Neuronal stem cell (in vitro differentiated cells): ENCODE measurements at regions not wholly inside any gene's neighbourhood (a gene's known extent, or its start where the extent isn't known, plus 50 kb on each side); places are given as distances from the start of the nearest gene placed in this dataset.

Source experiments
- DNase-seq: peaks from one replicate; pipeline ENCODE4 v3.0.0-alpha.2; 2013; ENCODE audit warnings: low spot score
- H2AFZ ChIP-seq: one replicate; pipeline ENCODE4 v1.6.1; 2013; ENCODE audit warnings: mild to moderate bottlenecking, low read length, inconsistent platforms
- H2AK5ac ChIP-seq: 2 replicates; pipeline ENCODE4 v1.6.1; 2013; ENCODE audit warnings: low read depth, mild to moderate bottlenecking, inconsistent platforms, low read length, moderate library complexity, mixed read lengths
- H2BK120ac ChIP-seq: 2 replicates; pipeline ENCODE4 v1.6.1; 2013; ENCODE audit warnings: low read depth, mild to moderate bottlenecking, inconsistent platforms, low read length, moderate library complexity, mixed read lengths
- H2BK12ac ChIP-seq: one replicate; pipeline ENCODE4 v1.6.1; 2013; ENCODE audit warnings: low read length, inconsistent platforms
- H2BK15ac ChIP-seq: 2 replicates; pipeline ENCODE4 v1.6.1; 2013; ENCODE audit warnings: mild to moderate bottlenecking, low read length, inconsistent platforms, mixed read lengths
- H2BK5ac ChIP-seq: one replicate; pipeline ENCODE4 v1.6.1; 2013; ENCODE audit warnings: inconsistent platforms, mild to moderate bottlenecking, low read length, moderate library complexity
- H3K14ac ChIP-seq: one replicate; pipeline ENCODE4 v1.6.1; 2013; ENCODE audit warnings: low read length, inconsistent platforms
- H3K18ac ChIP-seq: 2 replicates; pipeline ENCODE4 v1.6.1; 2013; ENCODE audit warnings: low read length, inconsistent platforms
- H3K23ac ChIP-seq: 2 replicates; pipeline ENCODE4 v1.6.1; 2013; ENCODE audit warnings: low read depth, mild to moderate bottlenecking, mixed read lengths, low read length, inconsistent platforms; ENCODE audit not compliant: poor library complexity
- H3K27ac ChIP-seq: replicated peaks from 3 replicates; pipeline ENCODE4 v1.5.1; 2013; ENCODE audit warnings: low read length, inconsistent platforms
- H3K27me3 ChIP-seq, 3 experiments: 2 replicates each; pipeline ENCODE4 v1.6.1; 2013; ENCODE audit warnings: low read length in 3 of 3, mild to moderate bottlenecking in 2 of 3, inconsistent platforms in 1 of 3, low read depth in 1 of 3, mixed read lengths in 1 of 3, moderate library complexity in 1 of 3; ENCODE audit not compliant: control insufficient read depth in 3 of 3, insufficient read depth in 3 of 3
- H3K36me3 ChIP-seq, 2 donors: replicated peaks in 1 of 2; 2 replicates each; pipeline ENCODE4 v1.6.1; 2013; ENCODE audit warnings: low read length in 2 of 2; ENCODE audit not compliant: control insufficient read depth in 2 of 2, insufficient read depth in 2 of 2
- H3K4ac ChIP-seq: 2 replicates; pipeline ENCODE4 v1.6.1; 2013; ENCODE audit warnings: inconsistent platforms, mild to moderate bottlenecking, low read length, moderate library complexity
- H3K4me1 ChIP-seq, 2 donors: 1 replicate in 1 of 2; 2 replicates in 1 of 2; pipeline ENCODE4 v1.6.1; 2013; ENCODE audit warnings: low read length in 2 of 2, low read depth in 1 of 2; ENCODE audit not compliant: control insufficient read depth in 2 of 2, insufficient read depth in 1 of 2
- H3K4me2 ChIP-seq: one replicate; pipeline ENCODE4 v1.6.1; 2013; ENCODE audit warnings: mild to moderate bottlenecking, low read length, inconsistent platforms; ENCODE audit not compliant: insufficient read depth, poor library complexity, severe bottlenecking
- H3K4me3 ChIP-seq, 2 donors: 2 replicates each; pipeline ENCODE4 v1.5.1; 2013; ENCODE audit warnings: low read length in 2 of 2, mild to moderate bottlenecking in 2 of 2, inconsistent platforms in 1 of 2, moderate library complexity in 1 of 2
- H3K79me1 ChIP-seq: one replicate; pipeline ENCODE4 v1.6.1; 2013; ENCODE audit warnings: low read depth, mild to moderate bottlenecking, inconsistent platforms, low read length, moderate library complexity
- H3K9ac ChIP-seq: one replicate; pipeline ENCODE4 v1.6.1; 2013; ENCODE audit warnings: mild to moderate bottlenecking, low read depth, low read length, inconsistent platforms; ENCODE audit not compliant: poor library complexity
- H3K9me3 ChIP-seq, 2 donors: replicated peaks in 1 of 2; 2 replicates each; pipeline versions ENCODE3 to v1.6.1; 2013; ENCODE audit warnings: low read length in 2 of 2, mild to moderate bottlenecking in 2 of 2, inconsistent platforms in 1 of 2, low read depth in 1 of 2, mixed read lengths in 1 of 2, moderate library complexity in 1 of 2; ENCODE audit not compliant: control insufficient read depth in 2 of 2, insufficient read depth in 1 of 2
- H4K8ac ChIP-seq: one replicate; pipeline ENCODE4 v1.6.1; 2013; ENCODE audit warnings: low read depth, mild to moderate bottlenecking, inconsistent platforms, low read length, moderate library complexity
- H4K91ac ChIP-seq: one replicate; pipeline ENCODE4 v1.6.1; 2013; ENCODE audit warnings: low read length, low read depth, mild to moderate bottlenecking, inconsistent platforms; ENCODE audit not compliant: poor library complexity
- WGBS, 2 donors: extraction: QIAGEN DNeasy Blood & Tissue Kit; methylation state at CpG; one replicate each; pipeline ENCODE4 v1.1.7; 2013; ENCODE audit warnings: missing lambda C conversion rate in 2 of 2, mixed read lengths in 1 of 2; ENCODE audit not compliant: insufficient read length in 2 of 2, insufficient replicate concordance in 1 of 2; ENCODE audit errors: extremely low coverage in 2 of 2; 5-methylcytosine and 5-hydroxymethylcytosine counted together

GRCh38 chr13:107421028-107421427, 794.3 kb downstream of the LIG4 start:
- DNase-seq, result no peak
- no peak overlapping the region for H4K8ac ChIP-seq
- H3K23ac ChIP-seq, result no peak overlapping the region
- no peak overlapping the region for H3K14ac ChIP-seq
- no peak overlapping the region for H2AFZ ChIP-seq
- H3K4me1 ChIP-seq, result peaks cover 0 to 2% of the 10 kb centered on the region in 2 donors
- no peaks in the 10 kb centered on the region for H3K27me3 ChIP-seq
- no peak overlapping the region for H3K4ac ChIP-seq
- no CpG with 5 or more reads among the region's 2 CpGs for WGBS, 2 donors
- no peak overlapping the region for H2BK15ac ChIP-seq
- H3K27ac ChIP-seq, result no peak overlapping the region
- no peak overlapping the region for H2BK5ac ChIP-seq
- H3K36me3 ChIP-seq, result no peaks in the 10 kb centered on the region
- H3K4me3 ChIP-seq, result no peak overlapping the region
- H3K79me1 ChIP-seq, result no peaks in the 10 kb centered on the region
- H4K91ac ChIP-seq, result no peak overlapping the region
- no peak overlapping the region for H3K18ac ChIP-seq
- H3K9ac ChIP-seq, result no peak overlapping the region
- H3K4me2 ChIP-seq, result no peak overlapping the region
- H2AK5ac ChIP-seq, result no peak overlapping the region
- H2BK12ac ChIP-seq, result no peak overlapping the region
- peaks cover 0 to 3% of the 10 kb centered on the region in 2 donors for H3K9me3 ChIP-seq
- H2BK120ac ChIP-seq, result no peak overlapping the region

GRCh38 chr13:107413005-107413404, 802.3 kb downstream of the LIG4 start:
- Histone ChIP-seq H3K18ac (no peak overlapping the region), H2BK15ac (no peak overlapping the region), H3K14ac (no peak overlapping the region), H3K4me2 (no peak overlapping the region), H4K8ac (no peak overlapping the region), H4K91ac (no peak overlapping the region), H3K4me3 (no peak overlapping the region), H2AFZ (no peak overlapping the region), H3K9ac (no peak overlapping the region), H3K9me3 (no peaks in the 10 kb centered on the region), H3K27ac (no peak overlapping the region), H3K23ac (no peak overlapping the region), H3K4me1 (no peaks in the 10 kb centered on the region), H2BK12ac (no peak overlapping the region), H3K36me3 (no peaks in the 10 kb centered on the region), H2BK5ac (no peak overlapping the region), H2AK5ac (no peak overlapping the region), H3K79me1 (no peaks in the 10 kb centered on the region), H3K4ac (no peak overlapping the region), H3K27me3 (no peaks in the 10 kb centered on the region), H2BK120ac (no peak overlapping the region)
- DNase-seq, result no peak

- no peak for DNase-seq
- no peak overlapping the region for H3K4ac ChIP-seq
- H3K4me2 ChIP-seq, result no peak overlapping the region
- no peak overlapping the region for H2BK15ac ChIP-seq
- no peaks in the 10 kb centered on the region for H3K79me1 ChIP-seq
- H3K9me3 ChIP-seq, result peaks cover 0 to under 1% of the 10 kb centered on the region in 2 donors
- no peaks in the 10 kb centered on the region for H3K36me3 ChIP-seq
- no peak overlapping the region for H4K8ac ChIP-seq
- H2BK12ac ChIP-seq, result no peak overlapping the region
- no peak overlapping the region for H3K14ac ChIP-seq
- no peak overlapping the region for H4K91ac ChIP-seq
- H3K23ac ChIP-seq, result no peak overlapping the region
- no peaks in the 10 kb centered on the region for H3K4me1 ChIP-seq
- H2AFZ ChIP-seq, result no peak overlapping the region
- no CpG with 5 or more reads among the region's 3 CpGs for WGBS, 2 donors
- no peak overlapping the region for H2BK120ac ChIP-seq
- H3K18ac ChIP-seq, result no peak overlapping the region
- no peaks in the 10 kb centered on the region for H3K27me3 ChIP-seq
- no peak overlapping the region for H2AK5ac ChIP-seq
- no peak overlapping the region for H3K27ac ChIP-seq
- H3K9ac ChIP-seq, result no peak overlapping the region
- no peak overlapping the region for H3K4me3 ChIP-seq
- H2BK5ac ChIP-seq, result no peak overlapping the region
Observed at GRCh38 chr13:107407074-107407473, 808.3 kb downstream of the LIG4 start.

- Histone ChIP-seq H2BK15ac (no peak overlapping the region), H3K18ac (no peak overlapping the region), H2BK12ac (no peak overlapping the region), H2BK120ac (no peak overlapping the region), H3K36me3 (no peaks in the 10 kb centered on the region), H3K23ac (no peak overlapping the region), H3K9ac (no peak overlapping the region), H4K8ac (no peak overlapping the region), H3K79me1 (no peaks in the 10 kb centered on the region), H2AK5ac (no peak overlapping the region), H3K27me3 (no peaks in the 10 kb centered on the region), H3K9me3 (no peaks in the 10 kb centered on the region), H3K27ac (no peak overlapping the region), H3K4me1 (no peaks in the 10 kb centered on the region), H3K4me3 (no peak overlapping the region), H4K91ac (no peak overlapping the region), H2BK5ac (no peak overlapping the region), H3K4ac (no peak overlapping the region), H3K14ac (no peak overlapping the region), H3K4me2 (no peak overlapping the region), H2AFZ (no peak overlapping the region)
- DNase-seq, result no peak
- no CpG with 5 or more reads among the region's 7 CpGs for WGBS, 2 donors
Observed at GRCh38 chr13:107395927-107396662, 819.2 kb downstream of the LIG4 start.
